AG04450 (cell line): ENCODE measurements at regions not wholly inside any gene's neighbourhood (a gene's known extent, or its start where the extent isn't known, plus 50 kb on each side); places are given as distances from the start of the nearest gene placed in this dataset.

Experiments used
- CTCF ChIA-PET: fragments of 300-600, 350-600 bp; formaldehyde crosslinking; extraction: SDS; loops from one replicate; lab custom pipeline; 2022; ENCODE audit warnings: antibody characterized with exemption, inconsistent platforms; lab: Charles Lee
- POLR2A ChIA-PET: fragments of 350-600 bp; formaldehyde crosslinking; extraction: SDS; loops from one replicate; lab custom pipeline; 2021; ENCODE audit warnings: antibody characterized with exemption, inconsistent platforms; lab: Yijun Ruan, JAX
- DNase-seq: peaks from one replicate; pipeline ENCODE4 v3.0.0-alpha.2; 2011; ENCODE audit warnings: low read depth, low spot score
- H3K27ac ChIP-seq: one replicate; pipeline ENCODE4 v1.5.1; 2012; ENCODE audit warnings: low read depth, low read length, control low read depth
- H3K27me3 ChIP-seq: one replicate; pipeline ENCODE4 v1.6.0; 2012; ENCODE audit warnings: low read length; ENCODE audit not compliant: control insufficient read depth, insufficient read depth
- H3K4me3 ChIP-seq: 2 replicates; pipeline ENCODE4 v1.5.1; 2011; ENCODE audit warnings: mild to moderate bottlenecking, low read depth, low read length, control low read depth
- H3K9me3 ChIP-seq: 2 replicates; pipeline ENCODE4 v1.5.1; 2012; ENCODE audit warnings: low read length; ENCODE audit not compliant: control insufficient read depth, insufficient read depth
- CTCF ChIP-seq: IDR thresholded peaks from 2 replicates; pipeline ENCODE4 v1.5.1; 2011; ENCODE audit warnings: low read depth, low read length, control low read depth, inconsistent platforms

GRCh38 chr2:217489145-217489960 lies 513.4 kb downstream of the TNS1 start:
- Histone ChIP-seq H3K9me3 (no peaks in the 10 kb centered on the region), H3K27ac (no peak overlapping the region), H3K4me3 (no peak overlapping the region), H3K27me3 (no peaks in the 10 kb centered on the region)
- DNase-seq, result no peak
- ChIA-PET POLR2A (no interaction called here), CTCF (no interaction called here)
- no peak for TF ChIP-seq CTCF

- Histone ChIP-seq H3K27ac (no peak overlapping the region), H3K9me3 (no peaks in the 10 kb centered on the region), H3K4me3 (no peak overlapping the region), H3K27me3 (no peaks in the 10 kb centered on the region)
- no peak for TF ChIP-seq CTCF
- DNase-seq, result no peak
- CTCF ChIA-PET, result interaction anchor here (0.8 kb wide), 1 partner anchor 10 kb away, joined by 4 read pairs; no protein-coding TSS in a partner anchor
- POLR2A ChIA-PET, result no interaction called here
Measured at GRCh38 chr2:217484046-217484445, 518.7 kb downstream of the TNS1 start.

- Histone ChIP-seq H3K4me3 (no peak overlapping the region), H3K27ac (no peak overlapping the region), H3K9me3 (no peaks in the 10 kb centered on the region), H3K27me3 (no peaks in the 10 kb centered on the region)
- CTCF ChIA-PET, result no interaction called here
- POLR2A ChIA-PET, result no interaction called here
- no peak for DNase-seq
- TF ChIP-seq CTCF, result no peak
Measured at GRCh38 chr2:217482056-217482710, 520.6 kb downstream of the TNS1 start.

- DNase-seq, result no peak
- no peak for TF ChIP-seq CTCF
- H3K9me3 ChIP-seq, result no peaks in the 10 kb centered on the region
- no peak overlapping the region for H3K27ac ChIP-seq
- H3K27me3 ChIP-seq, result no peaks in the 10 kb centered on the region
- H3K4me3 ChIP-seq, result no peak overlapping the region
- CTCF ChIA-PET, result no interaction called here
- POLR2A ChIA-PET, result no interaction called here
Measured at GRCh38 chr2:217481577-217481976, 521.2 kb downstream of the TNS1 start.

GRCh38 chr2:217479566-217479965 lies 523.2 kb downstream of the TNS1 start:
- ChIA-PET POLR2A (no interaction called here), CTCF (no interaction called here)

More at GRCh38 chr2:217479566-217479965, 523.2 kb downstream of the TNS1 start:
- Histone ChIP-seq H3K9me3 (no peaks in the 10 kb centered on the region), H3K4me3 (no peak overlapping the region), H3K27ac (no peak overlapping the region), H3K27me3 (no peaks in the 10 kb centered on the region)
- no peak for TF ChIP-seq CTCF
- no peak for DNase-seq
